22Rv1 (cell line): ENCODE measurements at regions not wholly inside any gene's neighbourhood (a gene's known extent, or its start where the extent isn't known, plus 50 kb on each side); places are given as distances from the start of the nearest gene placed in this dataset.

Experiments used
- H3K27ac ChIP-seq: fragments of 450-650 bp; 2 replicates; pipeline ENCODE4 v1.5.1; 2017
- ZFX ChIP-seq: fragments of 450-650 bp; IDR thresholded peaks from 2 replicates; pipeline ENCODE4 v1.6.1; 2017; ENCODE audit warnings: antibody characterized with exemption, borderline replicate concordance
- TF ChIP-seq, protein P1 (sequence below): fragments of 450-650 bp; IDR thresholded peaks from 2 replicates; pipeline ENCODE4 v1.5.1; 2017; ENCODE audit warnings: mild to moderate bottlenecking

DNA sequence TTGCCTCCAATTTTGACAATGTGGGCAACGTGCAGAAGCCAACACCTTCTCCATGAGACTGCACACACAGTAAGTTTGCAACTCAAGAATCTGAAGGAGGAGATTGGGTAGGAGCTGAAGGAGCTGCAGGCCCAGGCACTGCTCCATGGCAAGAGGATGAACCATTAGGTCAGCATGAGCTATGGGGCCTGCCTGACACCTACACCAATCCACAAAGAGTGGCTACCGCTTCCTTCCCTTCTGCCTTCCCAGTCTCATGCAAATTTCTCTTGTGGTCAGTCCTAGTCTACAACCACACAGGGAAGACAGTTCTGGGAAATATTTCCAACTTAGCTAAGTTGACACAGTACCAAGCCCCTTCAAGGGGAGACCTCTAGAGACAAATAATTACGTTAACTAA lies 142.0 kb upstream of the ADO start:
- H3K27ac ChIP-seq, result no peak overlapping the region
- TF ChIP-seq, protein P1, sequence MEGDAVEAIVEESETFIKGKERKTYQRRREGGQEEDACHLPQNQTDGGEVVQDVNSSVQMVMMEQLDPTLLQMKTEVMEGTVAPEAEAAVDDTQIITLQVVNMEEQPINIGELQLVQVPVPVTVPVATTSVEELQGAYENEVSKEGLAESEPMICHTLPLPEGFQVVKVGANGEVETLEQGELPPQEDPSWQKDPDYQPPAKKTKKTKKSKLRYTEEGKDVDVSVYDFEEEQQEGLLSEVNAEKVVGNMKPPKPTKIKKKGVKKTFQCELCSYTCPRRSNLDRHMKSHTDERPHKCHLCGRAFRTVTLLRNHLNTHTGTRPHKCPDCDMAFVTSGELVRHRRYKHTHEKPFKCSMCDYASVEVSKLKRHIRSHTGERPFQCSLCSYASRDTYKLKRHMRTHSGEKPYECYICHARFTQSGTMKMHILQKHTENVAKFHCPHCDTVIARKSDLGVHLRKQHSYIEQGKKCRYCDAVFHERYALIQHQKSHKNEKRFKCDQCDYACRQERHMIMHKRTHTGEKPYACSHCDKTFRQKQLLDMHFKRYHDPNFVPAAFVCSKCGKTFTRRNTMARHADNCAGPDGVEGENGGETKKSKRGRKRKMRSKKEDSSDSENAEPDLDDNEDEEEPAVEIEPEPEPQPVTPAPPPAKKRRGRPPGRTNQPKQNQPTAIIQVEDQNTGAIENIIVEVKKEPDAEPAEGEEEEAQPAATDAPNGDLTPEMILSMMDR, result no peak
- TF ChIP-seq ZFX, result no peak

- TF ChIP-seq, protein P1, result no peak
- no peak for TF ChIP-seq ZFX
- H3K27ac ChIP-seq, result no peak overlapping the region
These were observed 138.7 kb upstream of the ADO start for GRCh38 chr10:62665771-62666170.

- no peak for TF ChIP-seq ZFX
- TF ChIP-seq, protein P1, result no peak
- no peak overlapping the region for H3K27ac ChIP-seq
These were observed 138.2 kb upstream of the ADO start for GRCh38 chr10:62666275-62666674.

- no peak overlapping the region for H3K27ac ChIP-seq
- TF ChIP-seq, protein P1, result no peak
- no peak for TF ChIP-seq ZFX
These were observed 135.2 kb upstream of the ADO start for GRCh38 chr10:62669341-62669740.

DNA sequence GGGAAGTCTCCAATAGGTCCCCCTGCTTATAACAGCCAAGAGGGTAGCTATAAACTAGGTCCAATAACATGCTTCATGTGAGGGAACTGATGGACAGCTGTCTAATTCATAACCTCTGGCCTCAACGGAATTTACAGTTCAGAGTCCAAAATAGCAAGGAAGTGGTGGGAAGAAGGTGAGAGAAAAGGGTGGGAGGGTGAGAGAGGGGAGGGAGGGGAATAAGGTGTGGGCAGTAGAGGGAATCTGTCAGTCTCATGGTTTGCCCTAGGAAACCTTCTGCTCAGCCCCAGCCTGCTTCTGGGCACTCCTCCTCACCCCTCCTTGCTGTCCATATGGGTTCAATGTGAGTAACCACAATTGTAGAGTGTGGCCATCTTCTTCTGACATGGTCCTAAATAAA lies 133.4 kb upstream of the ADO start:
- TF ChIP-seq ZFX, result no peak
- TF ChIP-seq, protein P1, result no peak
- H3K27ac ChIP-seq, result no peak overlapping the region

DNA sequence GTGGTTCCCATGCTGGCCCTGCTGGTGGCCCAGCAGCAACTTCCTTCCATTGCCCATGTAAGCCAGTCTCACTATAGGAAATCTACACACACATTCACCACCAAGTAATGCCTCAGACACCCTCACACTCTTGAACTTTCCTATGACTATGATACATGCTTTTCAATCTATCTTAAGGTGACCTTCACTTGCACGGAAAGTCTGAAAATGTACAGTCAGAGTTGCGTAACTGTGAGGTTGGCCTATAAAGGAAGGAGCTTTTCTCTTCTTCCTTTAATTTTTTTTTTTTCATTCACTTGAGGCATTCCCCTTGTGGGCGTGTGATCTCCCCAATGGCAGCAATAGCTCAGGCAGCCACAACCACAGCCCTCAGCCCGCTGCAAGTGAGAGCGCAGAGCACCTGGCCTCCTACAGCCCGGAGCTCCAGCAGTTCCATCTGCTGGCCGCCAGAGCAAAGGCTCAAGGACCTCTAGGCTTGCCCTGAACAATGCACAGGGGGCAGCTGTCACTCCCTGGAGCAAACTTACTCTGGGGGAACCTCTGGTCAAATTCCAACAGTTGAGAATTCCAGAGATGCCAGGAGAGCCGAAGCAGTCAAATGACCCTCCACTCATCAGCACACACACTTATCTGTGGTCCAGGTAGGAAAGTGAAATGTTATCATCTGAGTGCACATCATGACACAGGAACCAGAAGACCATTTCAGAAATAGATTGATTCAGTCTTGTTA lies 123.1 kb upstream of the ADO start:
- TF ChIP-seq, protein P1, result no peak
- no peak for TF ChIP-seq ZFX

GRCh38 chr10:62684911-62685310 lies 119.6 kb upstream of the ADO start:
- H3K27ac ChIP-seq, result no peak overlapping the region
- TF ChIP-seq, protein P1, result no peak
- TF ChIP-seq ZFX, result no peak

More for the DNA sequence above, 123.1 kb upstream of the ADO start:
- no peak overlapping the region for H3K27ac ChIP-seq
